Upper lobe of left lung (tissue), 4 donors: ENCODE measurements at regions not wholly inside any gene's neighbourhood (a gene's known extent, or its start where the extent isn't known, plus 50 kb on each side); places are given as distances from the start of the nearest gene placed in this dataset.

Source experiments
- POLR2A ChIP-seq, 4 donors: fragments of 450-650 bp; IDR thresholded peaks; one replicate each; pipeline ENCODE4 v1.5.1; 2016 to 2017; ENCODE audit warnings: antibody characterized with exemption in 4 of 4, mild to moderate bottlenecking in 2 of 4
- POLR2AphosphoS5 ChIP-seq, 2 donors: sonication (generic); formaldehyde crosslinking; IDR thresholded peaks; one replicate each; pipeline ENCODE4 v1.5.1; 2017; ENCODE audit warnings: antibody characterized with exemption in 2 of 2
- TF ChIP-seq, protein P1 (sequence below), 6 experiments: fragments of 450-650 bp in 4 of 6; fragments of 200-600 bp in 2 of 6; sonication (generic) in 2 of 6; IDR thresholded peaks; one replicate each; pipeline ENCODE4 v1.5.1; 2016 to 2019; ENCODE audit warnings: antibody characterized with exemption in 6 of 6

DNA sequence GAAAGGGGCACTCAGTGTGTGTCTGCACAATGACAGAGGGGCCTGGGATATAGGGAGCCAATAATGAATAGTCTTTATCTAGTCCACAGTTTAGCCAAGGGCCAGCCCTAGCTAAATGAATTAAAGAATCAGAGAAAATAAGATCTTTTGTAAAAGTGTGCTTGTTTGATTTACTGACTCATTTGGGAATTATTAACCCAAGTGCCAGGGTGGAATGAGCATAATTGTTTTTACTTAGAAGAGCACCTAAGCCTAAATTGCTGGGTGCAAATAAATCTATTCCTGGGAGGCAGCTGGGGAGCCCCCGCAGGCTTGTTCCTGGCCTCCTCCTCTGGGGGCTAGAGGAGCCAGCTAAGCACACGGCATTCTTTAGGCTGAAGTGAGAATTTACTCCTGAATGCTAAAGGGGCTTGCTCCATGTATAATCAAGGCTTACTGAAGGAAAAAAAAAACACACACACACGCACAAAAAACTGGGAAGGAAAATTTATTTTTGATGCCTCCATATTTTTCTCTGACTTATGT, 405.3 kb upstream of the SUCLG2 start:
- no peak for TF ChIP-seq POLR2A (IDR thresholded peaks at IDR 0.05)
- TF ChIP-seq, protein P1, sequence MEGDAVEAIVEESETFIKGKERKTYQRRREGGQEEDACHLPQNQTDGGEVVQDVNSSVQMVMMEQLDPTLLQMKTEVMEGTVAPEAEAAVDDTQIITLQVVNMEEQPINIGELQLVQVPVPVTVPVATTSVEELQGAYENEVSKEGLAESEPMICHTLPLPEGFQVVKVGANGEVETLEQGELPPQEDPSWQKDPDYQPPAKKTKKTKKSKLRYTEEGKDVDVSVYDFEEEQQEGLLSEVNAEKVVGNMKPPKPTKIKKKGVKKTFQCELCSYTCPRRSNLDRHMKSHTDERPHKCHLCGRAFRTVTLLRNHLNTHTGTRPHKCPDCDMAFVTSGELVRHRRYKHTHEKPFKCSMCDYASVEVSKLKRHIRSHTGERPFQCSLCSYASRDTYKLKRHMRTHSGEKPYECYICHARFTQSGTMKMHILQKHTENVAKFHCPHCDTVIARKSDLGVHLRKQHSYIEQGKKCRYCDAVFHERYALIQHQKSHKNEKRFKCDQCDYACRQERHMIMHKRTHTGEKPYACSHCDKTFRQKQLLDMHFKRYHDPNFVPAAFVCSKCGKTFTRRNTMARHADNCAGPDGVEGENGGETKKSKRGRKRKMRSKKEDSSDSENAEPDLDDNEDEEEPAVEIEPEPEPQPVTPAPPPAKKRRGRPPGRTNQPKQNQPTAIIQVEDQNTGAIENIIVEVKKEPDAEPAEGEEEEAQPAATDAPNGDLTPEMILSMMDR (IDR thresholded peaks at IDR 0.05): no peak
- TF ChIP-seq POLR2AphosphoS5 (IDR thresholded peaks at IDR 0.05): no peak
